HG02798 (cell line): ENCODE measurements at regions not wholly inside any gene's neighbourhood (a gene's known extent, or its start where the extent isn't known, plus 50 kb on each side); places are given as distances from the start of the nearest gene placed in this dataset.
"Not testable (repeated sequence)": the region's sequence is repeated elsewhere in the genome, so short reads cannot be mapped to it uniquely, and the experiment has no call there.

Experiments used
- ATAC-seq: cut with Tn5 transposase; IDR thresholded peaks from one replicate; pipeline ENCODE4 v1.9.1; 2021; ENCODE audit warnings: mild to moderate bottlenecking; ENCODE audit not compliant: unreplicated experiment, poor library complexity

DNA sequence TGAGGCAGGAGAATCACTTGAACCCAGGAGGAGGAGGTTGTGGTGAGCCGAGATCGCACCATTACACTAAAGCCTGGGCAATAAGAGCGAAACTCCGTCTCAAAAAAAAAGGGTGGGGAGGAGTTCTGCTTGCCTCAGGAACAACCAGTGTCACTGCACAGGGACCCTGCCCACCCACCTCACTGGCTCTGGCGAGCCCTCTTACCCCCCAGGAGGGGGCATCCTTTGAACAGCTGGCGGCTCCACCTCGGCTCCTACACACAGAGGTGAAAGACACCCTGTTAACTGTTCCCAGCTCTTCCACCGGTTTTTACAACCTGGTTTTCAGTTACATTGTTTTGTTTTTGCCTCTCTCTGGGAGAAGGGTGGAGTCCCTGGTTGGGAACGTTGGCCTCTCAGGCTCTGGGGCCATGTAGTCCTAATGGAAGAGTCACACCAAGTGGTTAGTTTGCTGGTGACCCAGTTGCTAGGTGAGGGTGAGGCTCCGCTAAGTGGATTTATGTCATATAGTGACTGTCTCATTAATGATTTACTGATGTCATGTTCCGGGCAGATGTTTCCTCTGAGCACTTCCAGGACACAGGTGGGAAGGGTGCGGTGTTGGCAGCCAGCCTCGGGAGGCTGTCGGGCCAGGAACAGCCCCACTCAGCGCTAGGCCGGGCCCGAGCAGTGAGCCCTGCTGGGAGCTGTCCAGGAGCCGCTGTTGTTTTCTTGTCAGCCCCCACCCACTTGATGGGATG, 120.6 kb upstream of the TPTE start:
- not testable (repeated sequence) for ATAC-seq

- ATAC-seq = not testable (repeated sequence)
Observed at GRCh38 chr21:10402461-10402860, 118.9 kb upstream of the TPTE start.

DNA sequence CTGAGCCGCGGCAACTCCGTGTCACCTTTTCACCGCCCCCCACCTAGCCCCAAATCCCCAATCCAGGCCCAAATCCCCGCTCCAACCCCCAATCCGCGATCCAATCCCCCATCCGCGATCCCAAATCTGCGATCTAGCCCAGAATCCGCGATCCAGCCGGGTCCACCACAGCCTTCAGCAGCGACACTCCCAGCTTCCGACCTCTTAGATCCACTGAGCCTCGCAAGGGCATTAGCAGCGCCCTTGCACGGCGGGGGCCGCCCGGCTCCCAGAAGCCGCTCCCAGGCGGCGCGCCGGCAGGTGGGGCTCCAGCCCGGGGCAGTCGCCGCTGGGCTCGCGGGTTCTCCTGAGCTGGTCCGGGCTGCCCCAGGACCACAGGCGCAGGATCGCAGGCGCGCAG, 116.1 kb upstream of the TPTE start:
- not testable (repeated sequence) for ATAC-seq

DNA sequence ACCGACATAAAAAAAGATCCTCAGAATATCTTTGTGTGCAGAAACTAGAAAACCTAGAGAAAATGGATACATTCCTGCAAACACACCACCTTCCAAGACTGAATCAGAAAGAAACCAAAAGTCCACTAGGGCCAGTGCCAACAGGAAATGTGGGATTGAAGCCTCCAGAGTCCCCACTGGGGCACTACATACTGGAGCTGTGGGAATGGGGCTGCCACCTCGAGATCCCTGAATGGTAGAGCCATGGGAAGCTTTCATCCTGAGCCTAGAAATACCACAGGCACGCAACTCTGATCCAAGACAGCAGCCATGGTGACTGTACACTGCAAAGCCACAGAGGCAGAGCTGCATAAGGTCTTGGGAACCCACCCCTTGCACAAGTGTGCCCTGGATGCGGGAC, 111.6 kb upstream of the TPTE start:
- ATAC-seq = not testable (repeated sequence)

GRCh38 chr21:10410354-10410929, 110.9 kb upstream of the TPTE start:
- not testable (repeated sequence) for ATAC-seq

DNA sequence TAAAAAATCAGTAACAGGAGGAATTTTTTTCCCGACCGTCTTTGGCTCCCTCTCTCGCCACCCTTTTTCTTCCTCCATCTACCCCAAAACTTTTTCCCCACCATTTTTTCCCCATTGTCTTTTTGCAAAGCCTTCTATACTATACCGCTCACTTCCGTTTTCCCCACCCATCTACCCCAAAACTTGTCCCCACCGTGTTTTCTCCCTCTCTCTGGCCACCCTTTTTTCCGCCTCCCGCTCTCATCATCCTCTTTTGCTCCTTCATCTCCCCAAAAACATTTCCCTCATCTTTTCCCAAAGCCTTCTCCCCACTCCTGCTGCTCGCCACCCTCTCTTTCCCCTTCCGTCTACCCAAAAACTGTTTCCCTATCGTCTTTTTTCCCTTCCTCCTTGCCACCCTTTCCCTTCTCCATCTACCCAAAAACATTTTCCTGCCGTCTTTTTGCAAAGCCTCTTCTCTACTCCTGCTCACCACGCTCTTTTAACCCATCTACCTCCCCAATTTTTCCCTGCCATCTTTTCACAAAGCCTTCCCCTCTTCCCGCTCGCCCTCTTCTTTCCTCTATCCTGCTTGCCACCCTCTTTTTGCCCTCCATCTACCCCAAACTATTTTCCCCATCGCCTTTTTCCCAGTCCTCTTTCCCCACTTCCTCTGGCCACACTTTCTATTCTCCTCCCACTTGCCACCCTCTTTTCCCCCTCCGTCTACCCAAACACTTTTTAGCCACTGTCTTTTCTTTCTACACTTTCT, 109.4 kb upstream of the TPTE start:
- ATAC-seq = not testable (repeated sequence)

GRCh38 chr21:10412928-10413246, 108.5 kb upstream of the TPTE start:
- ATAC-seq = not testable (repeated sequence)

- ATAC-seq = not testable (repeated sequence)
Observed at GRCh38 chr21:10413247-10414120, 107.9 kb upstream of the TPTE start.

GRCh38 chr21:10414121-10414924, 107.1 kb upstream of the TPTE start:
- ATAC-seq = not testable (repeated sequence)

GRCh38 chr21:10414925-10415254, 106.5 kb upstream of the TPTE start:
- ATAC-seq = not testable (repeated sequence)

DNA sequence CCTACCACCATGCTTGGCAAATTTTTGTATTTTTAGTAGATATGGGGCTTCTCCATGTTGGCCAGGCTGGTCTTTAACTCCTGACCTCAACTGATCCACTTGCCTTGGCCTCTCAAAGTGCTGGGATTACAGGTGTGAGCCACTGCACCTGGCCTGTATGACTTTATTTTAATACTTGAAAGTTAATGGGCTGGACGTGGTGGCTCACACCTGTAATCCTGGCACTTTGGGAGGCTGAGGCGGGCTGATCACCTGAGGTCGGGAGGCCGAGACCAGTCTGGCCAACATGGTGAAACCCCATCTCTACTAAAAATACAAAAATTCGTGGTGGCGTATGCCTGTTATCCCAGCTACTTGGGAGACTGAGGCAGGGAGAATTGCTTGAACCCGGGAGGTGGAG, 105.9 kb upstream of the TPTE start:
- ATAC-seq = not testable (repeated sequence)

GRCh38 chr21:10415859-10416258, 105.5 kb upstream of the TPTE start:
- ATAC-seq = not testable (repeated sequence)

- ATAC-seq = not testable (repeated sequence)
Observed at GRCh38 chr21:10416691-10417447, 104.5 kb upstream of the TPTE start.

DNA sequence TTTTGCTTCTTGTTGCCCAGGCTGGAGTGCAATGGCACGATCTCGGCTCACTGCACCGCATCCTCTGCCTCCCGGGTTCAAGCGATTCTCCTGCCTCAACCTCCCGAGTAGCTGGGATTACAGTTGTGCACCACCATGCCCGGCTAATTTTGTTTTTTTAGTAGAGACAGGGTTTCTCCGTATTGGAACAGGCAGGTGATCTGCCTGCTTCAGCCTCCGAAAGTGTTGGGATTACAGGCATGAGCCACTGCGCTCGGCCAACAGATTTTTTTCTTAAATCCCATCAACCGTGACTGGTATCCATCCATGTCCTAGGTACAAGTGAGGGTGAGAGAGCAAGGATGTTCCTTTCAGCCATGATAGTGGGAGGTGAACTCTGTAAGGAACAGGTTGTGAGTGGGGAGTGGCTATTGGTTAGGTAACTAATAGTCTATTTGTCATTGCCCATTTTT, 103.8 kb upstream of the TPTE start:
- ATAC-seq = not testable (repeated sequence)

GRCh38 chr21:10418250-10419048, 102.9 kb upstream of the TPTE start:
- not testable (repeated sequence) for ATAC-seq

GRCh38 chr21:10421199-10421598, 100.2 kb upstream of the TPTE start:
- not testable (repeated sequence) for ATAC-seq

- ATAC-seq = not testable (repeated sequence)
Observed at GRCh38 chr21:10421601-10422000, 99.8 kb upstream of the TPTE start.
